WTC11 (cell line): ENCODE measurements at regions not wholly inside any gene's neighbourhood (a gene's known extent, or its start where the extent isn't known, plus 50 kb on each side); places are given as distances from the start of the nearest gene placed in this dataset.

Experiments used
- ATAC-seq: fragments of 200-7000 bp; cut with Tn5 transposase; 2 replicates; pipeline ENCODE4 v1.10.0; 2021; ENCODE audit warnings: mild to moderate bottlenecking, moderate library complexity
- CTCF ChIA-PET: fragments of 300-600 bp; sonication (Branson Sonifier 250); formaldehyde crosslinking; loops from one replicate; lab custom pipeline; 2021; ENCODE audit warnings: antibody characterized with exemption; lab: Charles Lee
- POLR2A ChIA-PET: fragments of 350-600 bp; sonication (Branson Sonifier 250); formaldehyde crosslinking; loops from one replicate; lab custom pipeline; 2021; ENCODE audit warnings: antibody characterized with exemption; lab: Charles Lee
- DNase-seq: peaks from one replicate; pipeline ENCODE4 v3.0.0; 2021; ENCODE audit warnings: low spot score
- H3K27ac Mint-ChIP-seq: 2 replicates; pipeline ENCODE4 v1.8.0; 2021; ENCODE audit warnings: mixed read lengths
- H3K27me3 Mint-ChIP-seq: 2 replicates; pipeline ENCODE4 v1.8.0; 2021; ENCODE audit warnings: low read depth, mild to moderate bottlenecking, moderate library complexity, mixed read lengths
- H3K36me3 Mint-ChIP-seq: 2 replicates; pipeline ENCODE4 v1.8.0; 2021; ENCODE audit warnings: mixed read lengths
- H3K4me1 Mint-ChIP-seq: 2 replicates; pipeline ENCODE4 v1.8.0; 2022; ENCODE audit warnings: mixed read lengths
- H3K4me3 Mint-ChIP-seq: 2 replicates; pipeline ENCODE4 v1.8.0; 2021; ENCODE audit warnings: mild to moderate bottlenecking, moderate library complexity, mixed read lengths
- H3K9me3 Mint-ChIP-seq: 2 replicates; pipeline ENCODE4 v1.8.0; 2021; ENCODE audit warnings: mixed read lengths
- CREB1 ChIP-seq: sonication (generic); formaldehyde crosslinking; IDR thresholded peaks from 2 replicates; pipeline ENCODE4 v1.8.0; 2023; ENCODE audit warnings: mild to moderate bottlenecking, missing genetic modification reagents
- ELF4 ChIP-seq: sonication (generic); formaldehyde crosslinking; IDR thresholded peaks from 2 replicates; pipeline ENCODE4 v1.8.1; 2022; ENCODE audit warnings: low read depth, mild to moderate bottlenecking, moderate library complexity, missing genetic modification reagents
- FOXP1 ChIP-seq: sonication (generic); formaldehyde crosslinking; IDR thresholded peaks from 2 replicates; pipeline ENCODE4 v1.8.0; 2022; ENCODE audit warnings: missing genetic modification reagents, mild to moderate bottlenecking, moderate library complexity, borderline replicate concordance
- GRHL2 ChIP-seq: fragments of 250-450 bp; sonication (Bioruptor Pico); IDR thresholded peaks from 2 replicates; pipeline ENCODE4 v1.8.0; 2022; ENCODE audit warnings: mild to moderate bottlenecking, moderate library complexity; ENCODE audit not compliant: insufficient replicate concordance, severe bottlenecking
- IRF2 ChIP-seq: sonication (generic); formaldehyde crosslinking; IDR thresholded peaks from 2 replicates; pipeline ENCODE4 v1.8.0; 2022; ENCODE audit warnings: low read depth, missing genetic modification reagents, borderline replicate concordance
- JAZF1 ChIP-seq: fragments of 250-450 bp; sonication (Bioruptor Pico); IDR thresholded peaks from 2 replicates; pipeline ENCODE4 v1.9.0; 2021; ENCODE audit warnings: moderate library complexity, mild to moderate bottlenecking, inconsistent platforms
- KAT7 ChIP-seq: sonication (generic); formaldehyde crosslinking; IDR thresholded peaks from 2 replicates; pipeline ENCODE4 v1.8.1; 2023; ENCODE audit warnings: missing genetic modification reagents, mild to moderate bottlenecking, borderline replicate concordance
- MLX ChIP-seq: sonication (generic); formaldehyde crosslinking; IDR thresholded peaks from 2 replicates; pipeline ENCODE4 v1.8.1; 2023; ENCODE audit warnings: mild to moderate bottlenecking, missing genetic modification reagents, moderate library complexity
- NR1H2 ChIP-seq: sonication (generic); formaldehyde crosslinking; IDR thresholded peaks from 2 replicates; pipeline ENCODE4 v1.9.0; 2021; ENCODE audit warnings: mild to moderate bottlenecking, moderate library complexity, missing genetic modification reagents
- OVOL2 ChIP-seq: fragments of 250-450 bp; sonication (Bioruptor Pico); IDR thresholded peaks from 2 replicates; pipeline ENCODE4 v1.9.0; 2021; ENCODE audit warnings: mild to moderate bottlenecking, borderline replicate concordance
- RORB ChIP-seq: fragments of 250-450 bp; sonication (Bioruptor Pico); IDR thresholded peaks from 2 replicates; pipeline ENCODE4 v1.9.0; 2021; ENCODE audit warnings: mild to moderate bottlenecking
- SOX15 ChIP-seq: fragments of 250-450 bp; sonication (Bioruptor Pico); IDR thresholded peaks from 2 replicates; pipeline ENCODE4 v1.9.0; 2021; ENCODE audit warnings: mild to moderate bottlenecking
- ZBTB43 ChIP-seq: sonication (generic); formaldehyde crosslinking; IDR thresholded peaks from 2 replicates; pipeline ENCODE4 v1.8.1; 2023; ENCODE audit warnings: mild to moderate bottlenecking, missing genetic modification reagents
- ZNF232 ChIP-seq: sonication (generic); formaldehyde crosslinking; IDR thresholded peaks from 2 replicates; pipeline ENCODE4 v1.8.0; 2022; ENCODE audit warnings: mild to moderate bottlenecking, missing genetic modification reagents
- ZNF263 ChIP-seq: sonication (generic); formaldehyde crosslinking; IDR thresholded peaks from 2 replicates; pipeline ENCODE4 v1.8.1; 2022; ENCODE audit warnings: low read depth, mild to moderate bottlenecking, moderate library complexity, missing genetic modification reagents
- ZNF416 ChIP-seq: fragments of 250-450 bp; sonication (Bioruptor Pico); IDR thresholded peaks from 2 replicates; pipeline ENCODE4 v1.9.0; 2021; ENCODE audit warnings: mild to moderate bottlenecking, inconsistent platforms
- TF ChIP-seq, protein P1 (sequence below): fragments of 250-450 bp; sonication (Bioruptor Pico); IDR thresholded peaks from 2 replicates; pipeline ENCODE4 v1.8.0; 2021; ENCODE audit warnings: mild to moderate bottlenecking
- TF ChIP-seq, protein P2 (sequence below): sonication (generic); formaldehyde crosslinking; IDR thresholded peaks from 2 replicates; pipeline ENCODE4 v1.8.1; 2023; ENCODE audit warnings: mild to moderate bottlenecking, moderate library complexity, missing genetic modification reagents
- TF ChIP-seq, protein P3 (sequence below): fragments of 250-450 bp; sonication (Bioruptor Pico); IDR thresholded peaks from 2 replicates; pipeline ENCODE4 v1.9.0; 2021; ENCODE audit warnings: mild to moderate bottlenecking
- TF ChIP-seq, protein P4 (sequence below): sonication (generic); formaldehyde crosslinking; IDR thresholded peaks from 2 replicates; pipeline ENCODE4 v1.8.1; 2022; ENCODE audit warnings: mild to moderate bottlenecking, moderate library complexity, missing genetic modification reagents
- TF ChIP-seq, protein P5 (sequence below): sonication (generic); formaldehyde crosslinking; IDR thresholded peaks from 2 replicates; pipeline ENCODE4 v1.8.1; 2023; ENCODE audit warnings: mild to moderate bottlenecking, missing genetic modification reagents, moderate library complexity
- TF ChIP-seq, protein P6 (sequence below): sonication (generic); formaldehyde crosslinking; IDR thresholded peaks from 2 replicates; pipeline ENCODE4 v1.8.0; 2022; ENCODE audit warnings: missing genetic modification reagents

GRCh38 chr21:45338311-45339017, 50.8 kb upstream of the POFUT2 start:
- Mint-ChIP-seq H3K4me1 (peaks cover 13% of the 10 kb centered on the region), H3K27me3 (peaks cover 3% of the 10 kb centered on the region), H3K4me3 (no peak overlapping the region), H3K27ac (no peak overlapping the region), H3K9me3 (peaks cover 4% of the 10 kb centered on the region), H3K36me3 (no peaks in the 10 kb centered on the region)
- no peak for DNase-seq
- ChIA-PET CTCF (interaction anchor here (1.4 to 1.6 kb wide), 2 partner anchors 69 to 101 kb away, joined by 3 to 5 read pairs; no protein-coding TSS in a partner anchor), POLR2A (no interaction called here)
- TF ChIP-seq OVOL2 (CRISPR knock-in tag) (no peak), ZNF263 (no peak), FOXP1 (CRISPR knock-in tag) (no peak), JAZF1 (CRISPR knock-in tag) (no peak), RORB (CRISPR knock-in tag) (no peak), ZNF416 (CRISPR knock-in tag) (no peak), CREB1 (CRISPR knock-in tag) (no peak), ELF4 (CRISPR knock-in tag) (no peak), NR1H2 (no peak), SOX15 (CRISPR knock-in tag) (no peak)
- TF ChIP-seq, protein P1, sequence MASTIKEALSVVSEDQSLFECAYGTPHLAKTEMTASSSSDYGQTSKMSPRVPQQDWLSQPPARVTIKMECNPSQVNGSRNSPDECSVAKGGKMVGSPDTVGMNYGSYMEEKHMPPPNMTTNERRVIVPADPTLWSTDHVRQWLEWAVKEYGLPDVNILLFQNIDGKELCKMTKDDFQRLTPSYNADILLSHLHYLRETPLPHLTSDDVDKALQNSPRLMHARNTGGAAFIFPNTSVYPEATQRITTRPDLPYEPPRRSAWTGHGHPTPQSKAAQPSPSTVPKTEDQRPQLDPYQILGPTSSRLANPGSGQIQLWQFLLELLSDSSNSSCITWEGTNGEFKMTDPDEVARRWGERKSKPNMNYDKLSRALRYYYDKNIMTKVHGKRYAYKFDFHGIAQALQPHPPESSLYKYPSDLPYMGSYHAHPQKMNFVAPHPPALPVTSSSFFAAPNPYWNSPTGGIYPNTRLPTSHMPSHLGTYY (CRISPR knock-in tag), result no peak
- TF ChIP-seq, protein P2, sequence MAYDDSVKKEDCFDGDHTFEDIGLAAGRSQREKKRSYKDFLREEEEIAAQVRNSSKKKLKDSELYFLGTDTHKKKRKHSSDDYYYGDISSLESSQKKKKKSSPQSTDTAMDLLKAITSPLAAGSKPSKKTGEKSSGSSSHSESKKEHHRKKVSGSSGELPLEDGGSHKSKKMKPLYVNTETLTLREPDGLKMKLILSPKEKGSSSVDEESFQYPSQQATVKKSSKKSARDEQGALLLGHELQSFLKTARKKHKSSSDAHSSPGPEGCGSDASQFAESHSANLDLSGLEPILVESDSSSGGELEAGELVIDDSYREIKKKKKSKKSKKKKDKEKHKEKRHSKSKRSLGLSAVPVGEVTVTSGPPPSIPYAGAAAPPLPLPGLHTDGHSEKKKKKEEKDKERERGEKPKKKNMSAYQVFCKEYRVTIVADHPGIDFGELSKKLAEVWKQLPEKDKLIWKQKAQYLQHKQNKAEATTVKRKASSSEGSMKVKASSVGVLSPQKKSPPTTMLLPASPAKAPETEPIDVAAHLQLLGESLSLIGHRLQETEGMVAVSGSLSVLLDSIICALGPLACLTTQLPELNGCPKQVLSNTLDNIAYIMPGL (CRISPR knock-in tag), result no peak
- TF ChIP-seq, protein P3, sequence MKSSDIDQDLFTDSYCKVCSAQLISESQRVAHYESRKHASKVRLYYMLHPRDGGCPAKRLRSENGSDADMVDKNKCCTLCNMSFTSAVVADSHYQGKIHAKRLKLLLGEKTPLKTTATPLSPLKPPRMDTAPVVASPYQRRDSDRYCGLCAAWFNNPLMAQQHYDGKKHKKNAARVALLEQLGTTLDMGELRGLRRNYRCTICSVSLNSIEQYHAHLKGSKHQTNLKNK (CRISPR knock-in tag), result no peak
- TF ChIP-seq, protein P4, sequence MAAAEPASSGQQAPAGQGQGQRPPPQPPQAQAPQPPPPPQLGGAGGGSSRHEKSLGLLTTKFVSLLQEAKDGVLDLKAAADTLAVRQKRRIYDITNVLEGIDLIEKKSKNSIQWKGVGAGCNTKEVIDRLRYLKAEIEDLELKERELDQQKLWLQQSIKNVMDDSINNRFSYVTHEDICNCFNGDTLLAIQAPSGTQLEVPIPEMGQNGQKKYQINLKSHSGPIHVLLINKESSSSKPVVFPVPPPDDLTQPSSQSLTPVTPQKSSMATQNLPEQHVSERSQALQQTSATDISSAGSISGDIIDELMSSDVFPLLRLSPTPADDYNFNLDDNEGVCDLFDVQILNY (CRISPR knock-in tag), result no peak
- ATAC-seq, result no peak

DNA sequence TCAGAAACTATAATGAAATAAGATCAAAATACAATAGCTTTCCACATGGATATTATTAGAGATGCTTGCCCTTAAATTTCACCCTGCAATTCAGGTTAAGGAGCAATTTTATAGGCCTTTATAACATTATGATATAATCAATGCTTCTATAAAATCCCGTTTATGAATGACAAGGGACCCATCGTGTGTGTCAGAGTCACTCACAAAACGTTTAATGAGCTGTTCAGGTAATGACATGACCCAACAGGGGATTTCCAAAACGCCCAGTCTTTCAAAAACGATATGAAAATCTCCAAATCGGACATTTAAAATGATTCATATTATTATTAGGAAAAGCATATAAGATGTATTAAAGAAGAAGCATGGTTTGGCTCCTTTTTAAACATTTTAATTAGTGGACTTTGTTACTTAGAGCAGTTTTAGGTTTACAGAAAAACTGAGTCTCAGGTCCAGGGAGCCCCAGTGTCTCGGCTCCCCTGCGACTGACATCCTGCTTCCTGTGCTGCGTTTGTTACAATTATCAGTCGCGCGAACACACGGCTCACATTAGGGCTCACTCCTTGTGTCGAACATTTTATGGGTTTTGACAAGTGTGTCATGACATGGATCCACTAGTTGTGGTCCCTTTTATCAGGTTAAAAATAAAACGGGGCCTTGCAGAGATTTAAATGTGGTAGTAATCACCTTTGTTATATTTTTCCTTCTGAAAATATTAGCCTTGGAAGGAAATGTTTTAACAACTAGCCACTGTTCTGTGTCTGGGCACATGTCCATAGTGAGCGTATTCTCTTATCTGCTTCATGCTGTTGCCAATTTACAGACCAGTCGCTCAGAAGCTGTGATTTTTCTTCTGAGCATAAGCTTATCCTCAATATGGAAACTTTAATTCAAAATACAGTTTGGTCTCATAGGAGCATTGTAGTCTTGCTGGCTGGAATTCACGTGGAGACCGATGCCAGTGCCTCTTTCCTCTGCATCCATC, 52.0 kb upstream of the POFUT2 start:
- CTCF ChIA-PET, result interaction anchor here (1.4 to 1.9 kb wide), 2 partner anchors 31 to 100 kb away, joined by 4 to 5 read pairs; no protein-coding TSS in a partner anchor

More for the DNA sequence above, 52.0 kb upstream of the POFUT2 start:
- Mint-ChIP-seq H3K36me3 (no peaks in the 10 kb centered on the region), H3K9me3 (peaks cover 4% of the 10 kb centered on the region), H3K4me3 (no peak overlapping the region)
- TF ChIP-seq IRF2 (CRISPR knock-in tag) (no peak), KAT7 (CRISPR knock-in tag) (no peak), SOX15 (CRISPR knock-in tag) (no peak), MLX (CRISPR knock-in tag) (no peak), ZNF232 (no peak), GRHL2 (no peak), ZBTB43 (CRISPR knock-in tag) (no peak)
- TF ChIP-seq, protein P5, sequence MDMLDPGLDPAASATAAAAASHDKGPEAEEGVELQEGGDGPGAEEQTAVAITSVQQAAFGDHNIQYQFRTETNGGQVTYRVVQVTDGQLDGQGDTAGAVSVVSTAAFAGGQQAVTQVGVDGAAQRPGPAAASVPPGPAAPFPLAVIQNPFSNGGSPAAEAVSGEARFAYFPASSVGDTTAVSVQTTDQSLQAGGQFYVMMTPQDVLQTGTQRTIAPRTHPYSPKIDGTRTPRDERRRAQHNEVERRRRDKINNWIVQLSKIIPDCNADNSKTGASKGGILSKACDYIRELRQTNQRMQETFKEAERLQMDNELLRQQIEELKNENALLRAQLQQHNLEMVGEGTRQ, result no peak
- TF ChIP-seq, protein P6, sequence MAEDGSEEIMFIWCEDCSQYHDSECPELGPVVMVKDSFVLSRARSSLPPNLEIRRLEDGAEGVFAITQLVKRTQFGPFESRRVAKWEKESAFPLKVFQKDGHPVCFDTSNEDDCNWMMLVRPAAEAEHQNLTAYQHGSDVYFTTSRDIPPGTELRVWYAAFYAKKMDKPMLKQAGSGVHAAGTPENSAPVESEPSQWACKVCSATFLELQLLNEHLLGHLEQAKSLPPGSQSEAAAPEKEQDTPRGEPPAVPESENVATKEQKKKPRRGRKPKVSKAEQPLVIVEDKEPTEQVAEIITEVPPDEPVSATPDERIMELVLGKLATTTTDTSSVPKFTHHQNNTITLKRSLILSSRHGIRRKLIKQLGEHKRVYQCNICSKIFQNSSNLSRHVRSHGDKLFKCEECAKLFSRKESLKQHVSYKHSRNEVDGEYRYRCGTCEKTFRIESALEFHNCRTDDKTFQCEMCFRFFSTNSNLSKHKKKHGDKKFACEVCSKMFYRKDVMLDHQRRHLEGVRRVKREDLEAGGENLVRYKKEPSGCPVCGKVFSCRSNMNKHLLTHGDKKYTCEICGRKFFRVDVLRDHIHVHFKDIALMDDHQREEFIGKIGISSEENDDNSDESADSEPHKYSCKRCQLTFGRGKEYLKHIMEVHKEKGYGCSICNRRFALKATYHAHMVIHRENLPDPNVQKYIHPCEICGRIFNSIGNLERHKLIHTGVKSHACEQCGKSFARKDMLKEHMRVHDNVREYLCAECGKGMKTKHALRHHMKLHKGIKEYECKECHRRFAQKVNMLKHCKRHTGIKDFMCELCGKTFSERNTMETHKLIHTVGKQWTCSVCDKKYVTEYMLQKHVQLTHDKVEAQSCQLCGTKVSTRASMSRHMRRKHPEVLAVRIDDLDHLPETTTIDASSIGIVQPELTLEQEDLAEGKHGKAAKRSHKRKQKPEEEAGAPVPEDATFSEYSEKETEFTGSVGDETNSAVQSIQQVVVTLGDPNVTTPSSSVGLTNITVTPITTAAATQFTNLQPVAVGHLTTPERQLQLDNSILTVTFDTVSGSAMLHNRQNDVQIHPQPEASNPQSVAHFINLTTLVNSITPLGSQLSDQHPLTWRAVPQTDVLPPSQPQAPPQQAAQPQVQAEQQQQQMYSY (CRISPR knock-in tag), result no peak
- TF ChIP-seq, all 79 proteins: peak for 0
- no peak for ATAC-seq
- Mint-ChIP-seq H3K27ac (no peak overlapping the region), H3K4me1 (0 out of 2 replicates have a peak, but pooled peaks cover 3% of the 10 kb centered on the region), H3K27me3 (peaks cover 3% of the 10 kb centered on the region)
- POLR2A ChIA-PET, result no interaction called here
- no peak for DNase-seq
